ENCODE measurements at regions not wholly inside any gene's neighbourhood (a gene's known extent, or its start where the extent isn't known, plus 50 kb on each side); places are given as distances from the start of the nearest gene placed in this dataset.

GRCh38 chrX:20861113-20861512 lies 513.1 kb upstream of the CNKSR2 start:
- no peak for DNase-seq (ENCODE audit: low read depth)

GRCh38 chrX:20857746-20858145 lies 516.5 kb upstream of the CNKSR2 start:
- DNase-seq (ENCODE audit: low read depth), result no peak

GRCh38 chrX:20838477-20838876 lies 535.7 kb upstream of the CNKSR2 start:
- no peak for DNase-seq (ENCODE audit: low read depth)

- no peak for DNase-seq (ENCODE audit: low read depth)
These were observed 544.3 kb upstream of the CNKSR2 start for GRCh38 chrX:20829665-20830491.

- DNase-seq (ENCODE audit: low read depth), result no peak
These were observed 548.2 kb upstream of the CNKSR2 start for GRCh38 chrX:20825984-20826383.

- no peak for DNase-seq (ENCODE audit: low read depth)
These were observed 537.3 kb upstream of the RPS6KA3 start for GRCh38 chrX:20803971-20804370.

- no peak for DNase-seq (ENCODE audit: low read depth)
These were observed 535.3 kb upstream of the RPS6KA3 start for GRCh38 chrX:20802036-20802435.

GRCh38 chrX:20796450-20796849 lies 529.7 kb upstream of the RPS6KA3 start:
- DNase-seq (ENCODE audit: low read depth), result no peak

GRCh38 chrX:20789103-20789502 lies 522.4 kb upstream of the RPS6KA3 start:
- no peak for DNase-seq (ENCODE audit: low read depth)

GRCh38 chrX:20767346-20767745 lies 500.6 kb upstream of the RPS6KA3 start:
- DNase-seq (ENCODE audit: low read depth), result no peak

GRCh38 chrX:20756585-20756984 lies 489.9 kb upstream of the RPS6KA3 start:
- no peak for DNase-seq (ENCODE audit: low read depth)

GRCh38 chrX:20753076-20753475 lies 486.4 kb upstream of the RPS6KA3 start:
- DNase-seq (ENCODE audit: low read depth), result no peak

GRCh38 chrX:20746690-20747089 lies 480.0 kb upstream of the RPS6KA3 start:
- DNase-seq (ENCODE audit: low read depth), result no peak

- DNase-seq (ENCODE audit: low read depth), result no peak
These were observed 476.3 kb upstream of the RPS6KA3 start for GRCh38 chrX:20743046-20743445.

- no peak for DNase-seq (ENCODE audit: low read depth)
These were observed 475.4 kb upstream of the RPS6KA3 start for GRCh38 chrX:20742106-20742505.

- DNase-seq (ENCODE audit: low read depth), result no peak
These were observed 473.7 kb upstream of the RPS6KA3 start for GRCh38 chrX:20740443-20740842.

GRCh38 chrX:20739038-20739745 lies 472.5 kb upstream of the RPS6KA3 start:
- no peak for DNase-seq (ENCODE audit: low read depth)

- DNase-seq (ENCODE audit: low read depth), result no peak
These were observed 462.7 kb upstream of the RPS6KA3 start for GRCh38 chrX:20729416-20729815.

- no peak for DNase-seq (ENCODE audit: low read depth)
These were observed 460.7 kb upstream of the RPS6KA3 start for GRCh38 chrX:20727447-20727846.

GRCh38 chrX:20720954-20721626 lies 454.4 kb upstream of the RPS6KA3 start:
- DNase-seq (ENCODE audit: low read depth), result no peak

- DNase-seq (ENCODE audit: low read depth), result no peak
These were observed 452.1 kb upstream of the RPS6KA3 start for GRCh38 chrX:20718592-20719380.

- no peak for DNase-seq (ENCODE audit: low read depth)
These were observed 448.5 kb upstream of the RPS6KA3 start for GRCh38 chrX:20715176-20715575.

Measured in stimulated activated CD4-positive, alpha-beta T cell treated with anti-CD3 and anti-CD28 coated beads, Interleukin-2, amount 100 ng/mL, for 4 hours (primary cell).